ENCODE measurements at regions not wholly inside any gene's neighbourhood (a gene's known extent, or its start where the extent isn't known, plus 50 kb on each side); places are given as distances from the start of the nearest gene placed in this dataset.

- DNase-seq = no peak
These were observed 706.2 kb upstream of the CBLB start for GRCh38 chr3:106575029-106575428.

- no peak for DNase-seq
These were observed 708.4 kb upstream of the CBLB start for GRCh38 chr3:106577241-106577640.

DNA sequence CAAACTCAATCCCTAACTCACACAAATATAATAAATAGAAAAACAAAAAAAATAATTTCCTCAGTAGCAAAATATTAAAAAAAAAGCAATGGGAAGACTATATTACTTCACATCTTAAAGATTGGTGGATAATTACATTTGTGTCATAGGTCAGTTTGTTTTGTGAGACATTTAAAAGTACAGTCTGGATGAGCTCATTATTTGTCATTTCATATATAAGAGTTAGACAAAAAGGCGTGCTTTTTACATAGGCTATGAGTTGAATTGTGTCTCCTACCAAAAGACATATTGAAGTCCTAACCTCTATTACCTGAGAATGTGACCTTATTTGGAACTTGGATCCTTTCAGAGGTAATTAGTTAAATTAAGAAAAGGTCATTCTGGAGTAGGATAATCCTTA is 710.1 kb upstream of the CBLB start:
- no peak for DNase-seq

- DNase-seq = no peak
These were observed 713.3 kb upstream of the CBLB start for GRCh38 chr3:106582151-106582550.

DNA sequence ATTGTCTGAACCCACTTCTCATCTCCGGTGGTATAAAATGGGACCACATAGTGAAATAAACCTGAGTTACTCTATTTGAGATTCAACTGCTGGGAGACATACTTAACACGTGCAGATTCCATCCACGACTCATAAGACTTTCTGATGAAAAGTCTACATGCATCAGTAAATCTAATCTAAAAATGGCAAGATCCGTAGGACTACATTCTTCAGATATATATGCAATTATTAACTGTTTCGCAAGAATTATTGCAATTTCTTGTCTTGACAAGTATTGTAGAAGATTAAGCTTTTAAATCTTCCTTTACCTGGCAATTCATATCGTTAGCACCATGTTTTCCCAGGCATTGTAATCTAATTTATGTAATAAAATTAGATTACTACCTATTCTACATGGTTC is 718.7 kb upstream of the CBLB start:
- no peak for DNase-seq

GRCh38 chr3:106588739-106589138 is 719.9 kb upstream of the CBLB start:
- DNase-seq = no peak

DNA sequence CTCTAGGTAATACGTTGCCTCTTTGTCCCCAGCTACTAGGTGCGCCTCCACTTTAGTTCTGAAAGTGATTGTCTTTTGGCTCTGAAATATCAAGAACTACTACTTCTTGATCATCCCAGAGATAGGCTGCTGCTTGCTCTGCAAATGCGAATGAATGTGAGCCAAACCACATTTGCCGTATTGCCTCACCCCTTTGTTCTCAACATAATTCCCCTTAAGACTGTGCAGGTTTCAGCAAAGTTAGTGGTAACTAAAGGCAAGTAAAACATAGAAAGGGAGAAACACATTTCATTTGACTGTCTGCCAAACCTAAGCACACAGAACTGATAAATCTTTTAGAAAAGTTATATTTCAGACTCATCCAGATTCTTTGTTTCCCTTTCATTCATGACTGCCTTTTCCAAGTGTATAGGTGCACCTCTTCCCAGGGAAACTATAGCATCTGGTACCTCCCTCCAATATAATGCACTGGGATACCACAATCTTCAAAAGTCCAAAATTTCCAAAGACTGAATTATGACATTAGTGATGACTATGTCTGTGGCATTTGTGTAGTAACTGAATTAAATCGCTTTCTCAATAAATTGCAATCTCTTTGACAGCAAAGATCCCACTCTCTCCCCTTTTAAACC is 720.6 kb upstream of the CBLB start:
- DNase-seq = no peak

DNA sequence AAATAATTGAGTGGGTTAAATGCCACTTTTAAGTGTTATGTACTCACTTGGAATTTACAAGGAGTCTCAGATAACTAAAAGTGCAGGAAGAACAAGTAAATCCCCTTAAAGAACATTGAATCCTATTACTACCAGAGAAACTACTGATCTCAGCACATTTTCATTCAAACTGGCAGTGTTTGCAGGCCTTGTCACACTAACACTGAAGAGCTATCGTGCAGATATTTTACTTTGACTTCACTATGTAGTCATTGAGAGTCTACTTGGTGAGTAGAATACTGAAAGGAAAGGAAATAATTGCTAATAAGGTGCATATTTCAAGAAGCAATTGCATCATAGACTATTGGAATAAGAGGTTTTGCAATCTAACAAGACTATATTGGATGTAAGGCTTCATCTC is 721.4 kb upstream of the CBLB start:
- DNase-seq = no peak

- no peak for DNase-seq
These were observed 724.6 kb upstream of the CBLB start for GRCh38 chr3:106593381-106593780.

- peak; percentile 48 for DNase-seq
These were observed 741.0 kb upstream of the CBLB start for GRCh38 chr3:106609666-106610301.

- DNase-seq = no peak
These were observed 741.6 kb upstream of the CBLB start for GRCh38 chr3:106610362-106610959.

DNA sequence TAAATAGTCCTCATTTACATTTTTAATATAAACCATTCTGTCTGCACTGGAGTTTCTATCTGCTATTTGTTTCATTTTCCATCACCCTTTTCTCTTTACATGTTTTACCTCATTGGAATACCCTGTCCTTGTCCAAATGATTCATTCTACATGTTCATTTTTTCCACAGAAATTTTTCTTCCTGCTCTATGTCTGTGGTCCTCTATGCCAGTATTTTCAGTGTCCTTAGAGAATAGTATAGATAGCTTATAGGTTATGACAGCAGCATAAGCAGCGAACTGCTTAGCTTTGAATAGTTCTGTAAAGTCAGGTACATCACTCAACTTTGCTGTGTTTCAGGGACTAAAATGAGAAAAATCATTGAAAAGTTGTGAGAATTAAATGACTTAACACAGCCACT is 742.3 kb upstream of the CBLB start:
- DNase-seq = no peak

DNA sequence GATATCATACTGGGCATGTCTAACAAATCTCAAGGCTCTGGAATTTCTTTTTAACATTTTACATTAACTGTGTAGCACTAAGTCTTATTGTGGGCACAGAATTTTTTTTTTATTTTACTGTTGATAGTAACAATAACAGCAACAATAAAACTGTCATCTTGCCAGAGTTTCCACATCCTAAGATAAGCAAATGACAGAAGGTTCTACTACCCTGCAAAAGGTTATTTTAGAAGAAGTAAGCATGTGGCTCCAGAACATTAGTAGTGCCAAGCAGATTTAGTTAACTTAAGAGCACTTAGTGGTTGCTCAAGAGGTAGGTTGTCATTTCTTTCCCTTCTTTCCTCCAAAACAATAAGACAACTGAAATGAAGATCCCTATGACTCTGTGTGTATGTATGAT is 743.0 kb upstream of the CBLB start:
- DNase-seq = no peak

DNA sequence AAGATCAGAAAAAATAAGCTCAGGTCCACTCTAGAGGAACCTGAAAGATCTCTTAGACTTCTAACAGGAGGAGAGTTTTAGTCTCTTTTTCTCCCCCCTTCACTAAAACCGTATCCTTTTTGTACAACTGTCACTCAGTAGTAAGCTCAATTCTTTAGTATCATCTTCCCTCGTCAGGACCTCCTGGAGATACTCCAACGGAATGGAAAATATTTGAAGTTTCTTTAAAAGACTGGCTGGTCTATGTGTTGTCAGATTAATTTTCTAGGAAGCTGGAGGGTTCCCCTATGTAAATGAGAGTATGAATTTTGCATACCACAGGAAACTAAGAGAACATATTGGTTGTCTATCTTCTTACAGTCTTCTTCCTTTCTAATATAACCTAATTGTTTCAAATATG is 747.7 kb upstream of the CBLB start:
- DNase-seq = no peak

DNA sequence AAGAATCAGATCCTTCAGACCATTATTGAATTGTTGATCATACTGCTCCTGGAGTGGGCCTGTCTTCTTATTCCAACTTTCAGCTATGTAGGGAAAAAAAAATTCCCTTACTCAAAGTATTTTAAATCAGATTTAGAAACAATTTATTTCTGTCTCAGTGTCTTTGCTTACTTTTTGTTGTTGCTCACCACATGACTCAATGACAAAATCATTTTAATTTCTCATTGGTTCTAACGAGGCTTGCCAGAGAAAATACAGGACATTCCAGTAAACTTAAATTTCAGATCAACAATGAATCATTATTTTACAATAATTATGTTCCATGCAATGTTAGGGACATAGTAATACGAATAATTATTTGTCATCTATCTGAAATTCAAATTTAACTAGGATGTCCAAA is 748.5 kb upstream of the CBLB start:
- no peak for DNase-seq

GRCh38 chr3:106620646-106621045 is 751.8 kb upstream of the CBLB start:
- no peak for DNase-seq

DNA sequence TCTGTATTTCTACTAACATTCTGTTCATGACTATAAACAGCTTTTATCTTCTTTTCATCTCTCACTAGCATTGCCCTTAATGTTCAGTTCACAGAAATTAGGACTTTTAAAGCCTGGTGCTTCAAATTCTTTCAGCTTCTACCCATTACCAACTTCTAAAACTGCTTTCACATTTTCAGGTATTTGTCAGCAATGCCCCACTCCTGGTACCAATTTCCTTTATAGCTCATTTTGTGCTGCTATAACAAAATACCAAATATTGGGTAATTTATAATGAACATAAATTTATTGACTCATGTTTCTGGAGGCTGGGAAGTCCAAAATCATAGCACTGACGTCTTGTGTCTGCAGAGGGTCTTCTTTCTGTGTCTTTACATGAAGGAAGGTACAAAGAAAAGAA is 753.1 kb upstream of the CCDC54 start:
- DNase-seq = no peak

GRCh38 chr3:106628407-106628806 is 748.8 kb upstream of the CCDC54 start:
- no peak for DNase-seq

GRCh38 chr3:106629215-106629832 is 747.9 kb upstream of the CCDC54 start:
- DNase-seq = no peak

DNA sequence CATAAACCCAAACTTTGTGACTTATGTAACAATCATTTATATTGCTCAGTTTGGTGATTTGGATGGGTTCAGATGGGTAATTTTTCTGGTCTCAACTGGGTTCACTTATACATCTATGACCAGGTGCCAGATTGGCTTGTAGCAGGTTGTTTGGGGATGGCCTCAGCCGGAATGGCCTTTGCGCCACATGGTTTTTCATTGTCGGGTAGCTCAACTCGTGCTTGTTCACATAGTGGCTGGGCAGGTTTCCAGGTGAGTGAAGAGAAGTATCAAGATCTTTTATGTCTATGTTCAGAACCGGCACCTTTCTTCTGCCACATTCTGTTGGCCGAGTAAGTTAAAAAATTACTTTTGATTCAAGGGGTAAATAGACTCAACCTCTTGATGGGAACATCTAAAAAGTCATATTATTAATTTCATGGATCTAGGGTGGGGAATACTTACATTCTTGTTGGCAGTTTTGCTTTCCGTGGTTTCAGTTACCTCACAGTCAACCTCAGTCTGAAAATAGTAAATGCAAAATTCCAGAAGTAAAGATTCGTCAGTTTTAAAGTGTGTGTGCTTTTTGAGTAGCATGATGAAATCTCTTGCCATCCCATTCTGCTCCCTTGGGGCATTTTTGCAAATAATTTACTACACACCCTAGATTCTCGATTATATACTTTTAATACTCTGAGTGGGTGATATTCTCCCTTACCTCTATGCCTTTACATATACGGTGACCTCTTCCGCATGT is 745.7 kb upstream of the CCDC54 start:
- no peak for DNase-seq

GRCh38 chr3:106635271-106635670 is 742.0 kb upstream of the CCDC54 start:
- no peak for DNase-seq

- DNase-seq = no peak
These were observed 741.4 kb upstream of the CCDC54 start for GRCh38 chr3:106635826-106636225.

- DNase-seq = no peak
These were observed 736.9 kb upstream of the CCDC54 start for GRCh38 chr3:106640353-106640752.

- DNase-seq = no peak
These were observed 735.1 kb upstream of the CCDC54 start for GRCh38 chr3:106642161-106642560.

All from NCI-H748 treated with DMSO at 0.1 percent for 48 hours (cell line).